Mammary epithelial cell (primary cell): ENCODE measurements at regions not wholly inside any gene's neighbourhood (a gene's known extent, or its start where the extent isn't known, plus 50 kb on each side); places are given as distances from the start of the nearest gene placed in this dataset.

ENCODE experiments used
- EZH2 ChIP-seq: IDR thresholded peaks from 2 replicates; pipeline ENCODE4 v1.6.1; 2012; ENCODE audit warnings: low read length, inconsistent platforms, borderline replicate concordance
- TF ChIP-seq, protein P1 (sequence below), 2 donors: IDR thresholded peaks in 1 of 2; conservative IDR thresholded peaks in 1 of 2; 2 replicates each; pipeline ENCODE4 v1.5.1; 2011 to 2012; ENCODE audit warnings: inconsistent platforms in 2 of 2, low read length in 2 of 2, mild to moderate bottlenecking in 2 of 2, control low read depth in 1 of 2, low read depth in 1 of 2; ENCODE audit not compliant: insufficient read depth in 1 of 2; ENCODE audit errors: extremely low read depth in 1 of 2

DNA sequence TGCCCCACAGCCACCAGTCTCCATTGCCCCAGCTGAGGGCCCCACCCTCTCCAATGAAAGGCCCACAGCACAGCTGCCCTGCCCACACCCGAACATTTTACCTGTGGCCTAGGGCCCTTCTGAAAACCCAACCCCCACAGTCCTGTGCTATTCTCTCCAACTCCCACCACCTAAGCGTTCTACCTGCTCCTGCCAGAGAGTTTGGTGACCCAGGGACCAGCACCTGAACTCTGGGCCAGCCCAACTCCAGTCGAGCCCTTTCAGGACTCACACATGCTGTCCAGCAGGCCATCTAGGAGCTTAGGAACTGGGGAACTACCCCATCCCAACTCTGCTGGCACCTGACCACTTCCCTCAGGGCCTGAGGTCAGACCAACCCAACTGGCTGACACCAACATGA, 562.3 kb downstream of the DNAH5 start:
- TF ChIP-seq, protein P1, sequence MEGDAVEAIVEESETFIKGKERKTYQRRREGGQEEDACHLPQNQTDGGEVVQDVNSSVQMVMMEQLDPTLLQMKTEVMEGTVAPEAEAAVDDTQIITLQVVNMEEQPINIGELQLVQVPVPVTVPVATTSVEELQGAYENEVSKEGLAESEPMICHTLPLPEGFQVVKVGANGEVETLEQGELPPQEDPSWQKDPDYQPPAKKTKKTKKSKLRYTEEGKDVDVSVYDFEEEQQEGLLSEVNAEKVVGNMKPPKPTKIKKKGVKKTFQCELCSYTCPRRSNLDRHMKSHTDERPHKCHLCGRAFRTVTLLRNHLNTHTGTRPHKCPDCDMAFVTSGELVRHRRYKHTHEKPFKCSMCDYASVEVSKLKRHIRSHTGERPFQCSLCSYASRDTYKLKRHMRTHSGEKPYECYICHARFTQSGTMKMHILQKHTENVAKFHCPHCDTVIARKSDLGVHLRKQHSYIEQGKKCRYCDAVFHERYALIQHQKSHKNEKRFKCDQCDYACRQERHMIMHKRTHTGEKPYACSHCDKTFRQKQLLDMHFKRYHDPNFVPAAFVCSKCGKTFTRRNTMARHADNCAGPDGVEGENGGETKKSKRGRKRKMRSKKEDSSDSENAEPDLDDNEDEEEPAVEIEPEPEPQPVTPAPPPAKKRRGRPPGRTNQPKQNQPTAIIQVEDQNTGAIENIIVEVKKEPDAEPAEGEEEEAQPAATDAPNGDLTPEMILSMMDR (conservative IDR thresholded peaks at IDR 0.05 in 1 of 2, IDR thresholded peaks at IDR 0.05 in 1 of 2; ENCODE audit: extremely low read depth in 1 of 2, insufficient read depth in 1 of 2, low read depth in 1 of 2, low read length in 2 of 2) = no peak
- TF ChIP-seq EZH2 = no peak
